H9 (cell line): ENCODE measurements at regions not wholly inside any gene's neighbourhood (a gene's known extent, or its start where the extent isn't known, plus 50 kb on each side); places are given as distances from the start of the nearest gene placed in this dataset.

Experiments
- DNase-seq: peaks from one replicate; pipeline ENCODE4 v3.0.0-alpha.2; 2017
- H2AFZ ChIP-seq: one replicate; pipeline ENCODE4 v1.6.1; 2013; ENCODE audit warnings: mild to moderate bottlenecking, low read length, control low read depth, moderate library complexity
- H2AK5ac ChIP-seq: 2 replicates; pipeline ENCODE4 v1.6.1; 2013; ENCODE audit warnings: low read length, control low read depth, mixed read lengths; ENCODE audit not compliant: insufficient read length
- H2BK120ac ChIP-seq: one replicate; pipeline ENCODE4 v1.6.1; 2013; ENCODE audit warnings: low read depth, mild to moderate bottlenecking, low read length, control low read depth, inconsistent platforms; ENCODE audit not compliant: poor library complexity, severe bottlenecking
- H2BK12ac ChIP-seq: 2 replicates; pipeline ENCODE4 v1.6.1; 2013; ENCODE audit warnings: low read length, control low read depth, mixed read lengths, low read depth; ENCODE audit not compliant: insufficient read length
- H2BK15ac ChIP-seq: 2 replicates; pipeline ENCODE4 v1.6.1; 2013; ENCODE audit warnings: low read depth, low read length, control low read depth
- H2BK20ac ChIP-seq: one replicate; pipeline ENCODE4 v1.6.1; 2013; ENCODE audit warnings: low read depth, mild to moderate bottlenecking, low read length, control low read depth, inconsistent platforms; ENCODE audit not compliant: poor library complexity, severe bottlenecking
- H2BK5ac ChIP-seq: 2 replicates; pipeline ENCODE4 v1.6.1; 2013; ENCODE audit warnings: low read length, control low read depth, mixed read lengths; ENCODE audit not compliant: insufficient read length
- H3K14ac ChIP-seq: 2 replicates; pipeline ENCODE4 v1.6.1; 2013; ENCODE audit warnings: low read length, control low read depth; ENCODE audit not compliant: insufficient read depth
- H3K18ac ChIP-seq: 2 replicates; pipeline ENCODE4 v1.6.1; 2013; ENCODE audit warnings: low read depth, mild to moderate bottlenecking, mixed read lengths, low read length, control low read depth; ENCODE audit not compliant: insufficient read length
- H3K23ac ChIP-seq: 2 replicates; pipeline ENCODE4 v1.6.1; 2013; ENCODE audit warnings: low read length, control low read depth, mixed read lengths, low read depth; ENCODE audit not compliant: insufficient read length
- H3K23me2 ChIP-seq: 2 replicates; pipeline ENCODE4 v1.6.1; 2013; ENCODE audit warnings: low read depth, mild to moderate bottlenecking, mixed read lengths, low read length, control low read depth; ENCODE audit not compliant: insufficient read length, poor library complexity, severe bottlenecking
- H3K27ac ChIP-seq: 2 replicates; pipeline ENCODE4 v1.5.1; 2013; ENCODE audit warnings: low read length, control low read depth, mixed read lengths, low read depth; ENCODE audit not compliant: insufficient read length
- H3K27me3 ChIP-seq: 2 replicates; pipeline ENCODE4 v1.6.1; 2013; ENCODE audit warnings: low read length, control low read depth, inconsistent platforms; ENCODE audit not compliant: insufficient read depth
- H3K4ac ChIP-seq: 2 replicates; pipeline ENCODE4 v1.6.1; 2013; ENCODE audit warnings: low read depth, mild to moderate bottlenecking, control low read depth, inconsistent platforms, low read length, moderate library complexity
- H3K4me1 ChIP-seq: 2 replicates; pipeline ENCODE4 v1.6.1; 2013; ENCODE audit warnings: low read length, control low read depth, inconsistent platforms; ENCODE audit not compliant: insufficient read depth
- H3K4me2 ChIP-seq: 2 replicates; pipeline ENCODE4 v1.6.1; 2013; ENCODE audit warnings: low read length, control low read depth, mixed read lengths; ENCODE audit not compliant: insufficient read length, insufficient read depth
- H3K56ac ChIP-seq: 2 replicates; pipeline ENCODE4 v1.6.1; 2013; ENCODE audit warnings: low read depth, mild to moderate bottlenecking, mixed read lengths, low read length, control low read depth; ENCODE audit not compliant: insufficient read length
- H3K79me1 ChIP-seq: 2 replicates; pipeline ENCODE4 v1.6.1; 2013; ENCODE audit warnings: low read depth, mild to moderate bottlenecking, moderate library complexity, low read length, control low read depth, inconsistent platforms; ENCODE audit not compliant: insufficient read depth, poor library complexity, severe bottlenecking
- H3K79me2 ChIP-seq: 2 replicates; pipeline ENCODE4 v1.6.1; 2013; ENCODE audit warnings: low read length, control low read depth, inconsistent platforms; ENCODE audit not compliant: insufficient read depth
- H3K9ac ChIP-seq: 2 replicates; pipeline ENCODE4 v1.6.1; 2013; ENCODE audit warnings: low read length, control low read depth, mixed read lengths; ENCODE audit not compliant: insufficient read length; ENCODE audit errors: extremely low read depth
- H3K9me3 ChIP-seq: one replicate; pipeline ENCODE4 v1.6.1; 2013; ENCODE audit warnings: low read depth, low read length, inconsistent platforms; ENCODE audit not compliant: control insufficient read depth
- H3T11ph ChIP-seq: one replicate; pipeline ENCODE4 v1.6.1; 2013; ENCODE audit warnings: mild to moderate bottlenecking, low read length, control low read depth, inconsistent platforms
- H4K20me1 ChIP-seq: one replicate; pipeline ENCODE4 v1.6.1; 2013; ENCODE audit not compliant: control insufficient read depth, insufficient read length, insufficient read depth
- H4K5ac ChIP-seq: 2 replicates; pipeline ENCODE4 v1.6.1; 2013; ENCODE audit warnings: low read depth, mild to moderate bottlenecking, mixed read lengths, low read length, control low read depth; ENCODE audit not compliant: insufficient read length
- H4K8ac ChIP-seq: replicated peaks from 2 replicates; pipeline ENCODE4 v1.6.1; 2013; ENCODE audit warnings: low read length, control low read depth, mixed read lengths, low read depth; ENCODE audit not compliant: insufficient read length
- H4K91ac ChIP-seq: 2 replicates; pipeline ENCODE4 v1.6.1; 2013; ENCODE audit warnings: low read depth, mild to moderate bottlenecking, moderate library complexity, mixed read lengths, low read length, control low read depth; ENCODE audit not compliant: insufficient read length
- H3K27ac Mint-ChIP-seq, 3 experiments: 2 replicates in 2 of 3; 3 replicates in 1 of 3; pipeline ENCODE4 v1.8.0; 2020 to 2021; ENCODE audit warnings: mixed read lengths in 3 of 3, mild to moderate bottlenecking in 1 of 3, moderate library complexity in 1 of 3
- H3K27me3 Mint-ChIP-seq: 2 replicates; pipeline ENCODE4 v1.8.0; 2021; ENCODE audit warnings: low read depth, mild to moderate bottlenecking, moderate library complexity, mixed read lengths
- H3K36me3 Mint-ChIP-seq, 3 experiments: 2 replicates in 2 of 3; 3 replicates in 1 of 3; pipeline ENCODE4 v1.8.0; 2020 to 2021; ENCODE audit warnings: low read depth in 3 of 3, mixed read lengths in 3 of 3; ENCODE audit not compliant: insufficient read depth in 1 of 3
- H3K4me1 Mint-ChIP-seq, 2 experiments: 2 replicates each; pipeline ENCODE4 v1.8.0; 2020; ENCODE audit warnings: mixed read lengths in 2 of 2
- H3K4me3 Mint-ChIP-seq, 2 experiments: 2 replicates in 1 of 2; 3 replicates in 1 of 2; pipeline ENCODE4 v1.8.0; 2020 to 2021; ENCODE audit warnings: mild to moderate bottlenecking in 2 of 2, mixed read lengths in 2 of 2, moderate library complexity in 1 of 2
- H3K9me3 Mint-ChIP-seq, 2 experiments: 2 replicates in 1 of 2; 3 replicates in 1 of 2; pipeline ENCODE4 v1.8.0; 2020; ENCODE audit warnings: mild to moderate bottlenecking in 2 of 2, mixed read lengths in 2 of 2, moderate library complexity in 1 of 2
- CTCF ChIP-seq: fragments of 200-600 bp; sonication (generic); conservative IDR thresholded peaks from 3 replicates; pipeline ENCODE4 v1.8.0; 2021; ENCODE audit warnings: antibody characterized with exemption, mild to moderate bottlenecking
- WGBS: extraction: QIAGEN DNeasy Blood & Tissue Kit; methylation state at CpG from one replicate; pipeline ENCODE4 v1.1.7; 2013; ENCODE audit warnings: missing lambda C conversion rate, low lambda C conversion rate, mixed read lengths; ENCODE audit not compliant: insufficient read length; ENCODE audit errors: extremely low coverage; 5-methylcytosine and 5-hydroxymethylcytosine counted together

- no peak overlapping the region for H2BK5ac ChIP-seq
- Mint-ChIP-seq H3K36me3 (no peaks in the 10 kb centered on the region), H3K27ac (no peak overlapping the region), H3K27me3 (no peaks in the 10 kb centered on the region), H3K9me3 (no peaks in the 10 kb centered on the region), H3K4me3 (no peak overlapping the region), H3K4me1 (peaks cover 4 to 11% of the 10 kb centered on the region in 2 experiments; a peak in 3 of 4 replicates)
- WGBS, result no CpG with 5 or more reads among the region's 2 CpGs
- no peak overlapping the region for H2BK120ac ChIP-seq
- no peak overlapping the region for H2AK5ac ChIP-seq
- H3K14ac ChIP-seq, result no peak overlapping the region
- no peaks in the 10 kb centered on the region for H3K79me1 ChIP-seq
- H3K27ac ChIP-seq, result no peak overlapping the region
- TF ChIP-seq CTCF, result no peak
- H3K4ac ChIP-seq, result no peak overlapping the region
- no peak overlapping the region for H4K91ac ChIP-seq
- no peak overlapping the region for H3K4me2 ChIP-seq
- H3K23ac ChIP-seq, result no peak overlapping the region
- H3K27me3 ChIP-seq, result no peaks in the 10 kb centered on the region
- DNase-seq, result no peak
- no peaks in the 10 kb centered on the region for H3K4me1 ChIP-seq
- no peak overlapping the region for H2BK15ac ChIP-seq
- no peak overlapping the region for H4K5ac ChIP-seq
- H3T11ph ChIP-seq, result no peak overlapping the region
- H4K20me1 ChIP-seq, result no peaks in the 10 kb centered on the region
- no peaks in the 10 kb centered on the region for H3K9me3 ChIP-seq
- H2BK20ac ChIP-seq, result no peak overlapping the region
- H3K23me2 ChIP-seq, result no peaks in the 10 kb centered on the region
- H3K9ac ChIP-seq, result no peak overlapping the region
- H2AFZ ChIP-seq, result no peak overlapping the region
- no peaks in the 10 kb centered on the region for H3K79me2 ChIP-seq
- H3K18ac ChIP-seq, result no peak overlapping the region
- no peak overlapping the region for H2BK12ac ChIP-seq
- H3K56ac ChIP-seq, result no peak overlapping the region
- no peak overlapping the region for H4K8ac ChIP-seq
Observed at GRCh38 chr4:126799416-126799815, 833.3 kb upstream of the INTU start.
